ENCODE measurements at regions not wholly inside any gene's neighbourhood (a gene's known extent, or its start where the extent isn't known, plus 50 kb on each side); places are given as distances from the start of the nearest gene placed in this dataset.
"Not testable (repeated sequence)": the region's sequence is repeated elsewhere in the genome, so short reads cannot be mapped to it uniquely, and the experiment has no call there.

- H3K27ac ChIP-seq (ENCODE audit: low read depth, low read length); H3K14ac ChIP-seq (ENCODE audit: insufficient read length); H3K36me3 ChIP-seq (ENCODE audit: control insufficient read depth in 2 of 4, insufficient read depth in 4 of 4, low read length in 3 of 4); H2BK5ac ChIP-seq (ENCODE audit: low read depth, low read length); H3K27me3 ChIP-seq (replicated peaks in 1 of 4; ENCODE audit: control insufficient read depth in 3 of 4, extremely low read depth in 1 of 4, insufficient read depth in 3 of 4, low read length in 3 of 4); H4K5ac ChIP-seq (ENCODE audit: insufficient read length, low read depth, low read length); POLR2A ChIA-PET (ENCODE audit: partially characterized antibody); H3K79me1 ChIP-seq (ENCODE audit: low read depth, low read length); H3K23me2 ChIP-seq (ENCODE audit: low read depth, low read length); H2BK15ac ChIP-seq (ENCODE audit: low read length); H3K4ac ChIP-seq (replicated peaks; ENCODE audit: insufficient read length, low read depth, low read length); H3K79me2 ChIP-seq (ENCODE audit: control insufficient read depth in 1 of 2, insufficient read depth in 2 of 2, low read length in 2 of 2); H3K9ac ChIP-seq (replicated peaks in 1 of 4; ENCODE audit: extremely low read depth in 1 of 4, low read depth in 3 of 4, low read length in 3 of 4); H2BK20ac ChIP-seq (ENCODE audit: low read length); H3K23ac ChIP-seq (ENCODE audit: insufficient read length); H3K18ac ChIP-seq (ENCODE audit: extremely low read depth, low read length); H2AK5ac ChIP-seq (ENCODE audit: low read depth, low read length); H4K20me1 ChIP-seq (replicated peaks in 1 of 2; ENCODE audit: control insufficient read depth in 1 of 2, insufficient read depth in 2 of 2, low read length in 2 of 2); H3K56ac ChIP-seq (replicated peaks; ENCODE audit: insufficient read length, low read depth, low read length); CTCF ChIA-PET (ENCODE audit: partially characterized antibody); H4K8ac ChIP-seq (ENCODE audit: extremely low read depth, insufficient read depth, low read length); FAIRE-seq; H4K91ac ChIP-seq (replicated peaks; ENCODE audit: insufficient read length, low read length); H2BK120ac ChIP-seq (replicated peaks; ENCODE audit: low read depth, low read length); H3K9me3 ChIP-seq (ENCODE audit: insufficient read depth in 2 of 2, low read depth in 1 of 2, low read length in 1 of 2); DNase-seq (ENCODE audit: low read depth in 1 of 2, low spot score in 2 of 2); H3K4me1 ChIP-seq (replicated peaks in 1 of 4; ENCODE audit: control insufficient read depth in 3 of 4, insufficient read depth in 4 of 4, low read length in 3 of 4): not testable (repeated sequence)
- H3K4me3 ChIP-seq (ENCODE audit: extremely low read depth in 1 of 4, insufficient read depth in 2 of 4, low read depth in 3 of 4, low read length in 4 of 4), result peak overlapping the region in 1 of 4 experiments; percentile 18; a peak in 1 of 8 replicates
- H2BK12ac ChIP-seq (ENCODE audit: low read depth, low read length), result 0 out of 2 replicates have a peak overlapping the region, but pooled peaks have one; percentile 39
- peak overlapping the region; percentile 6; the same call in 1 of the 2 replicates for H2AFZ ChIP-seq (ENCODE audit: low read length)
- WGBS, 2 experiments (ENCODE audit: extremely low coverage in 1 of 2, insufficient coverage in 1 of 2, insufficient read length in 1 of 2, insufficient replicate concordance in 2 of 2, low coverage in 1 of 2, low lambda C conversion rate in 2 of 2, missing lambda C conversion rate in 1 of 2), result 80% methylated on average over 21 of the region's 33 CpGs; no CpG with 5 or more reads in 1 of the 2 experiments
- peak overlapping the region; percentile 13 to 41; a peak in 2 of 4 replicates for H3K4me2 ChIP-seq (ENCODE audit: insufficient read depth in 1 of 2, low read depth in 2 of 2, low read length in 2 of 2)
Measured at GRCh38 chr3:18693588-18694329, 268.6 kb upstream of the SATB1 start.

All from H1 (cell line).